ENCODE measurements at regions not wholly inside any gene's neighbourhood (a gene's known extent, or its start where the extent isn't known, plus 50 kb on each side); places are given as distances from the start of the nearest gene placed in this dataset.

GRCh38 chr2:240271716-240272341, 131.4 kb upstream of the OTOS start:
- TF ChIP-seq EP300 (IDR thresholded peaks at IDR 0.05) = no peak
- TF ChIP-seq, protein P1, sequence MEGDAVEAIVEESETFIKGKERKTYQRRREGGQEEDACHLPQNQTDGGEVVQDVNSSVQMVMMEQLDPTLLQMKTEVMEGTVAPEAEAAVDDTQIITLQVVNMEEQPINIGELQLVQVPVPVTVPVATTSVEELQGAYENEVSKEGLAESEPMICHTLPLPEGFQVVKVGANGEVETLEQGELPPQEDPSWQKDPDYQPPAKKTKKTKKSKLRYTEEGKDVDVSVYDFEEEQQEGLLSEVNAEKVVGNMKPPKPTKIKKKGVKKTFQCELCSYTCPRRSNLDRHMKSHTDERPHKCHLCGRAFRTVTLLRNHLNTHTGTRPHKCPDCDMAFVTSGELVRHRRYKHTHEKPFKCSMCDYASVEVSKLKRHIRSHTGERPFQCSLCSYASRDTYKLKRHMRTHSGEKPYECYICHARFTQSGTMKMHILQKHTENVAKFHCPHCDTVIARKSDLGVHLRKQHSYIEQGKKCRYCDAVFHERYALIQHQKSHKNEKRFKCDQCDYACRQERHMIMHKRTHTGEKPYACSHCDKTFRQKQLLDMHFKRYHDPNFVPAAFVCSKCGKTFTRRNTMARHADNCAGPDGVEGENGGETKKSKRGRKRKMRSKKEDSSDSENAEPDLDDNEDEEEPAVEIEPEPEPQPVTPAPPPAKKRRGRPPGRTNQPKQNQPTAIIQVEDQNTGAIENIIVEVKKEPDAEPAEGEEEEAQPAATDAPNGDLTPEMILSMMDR (IDR thresholded peaks at IDR 0.05) = no peak
